GM12874 (cell line): ENCODE measurements at regions not wholly inside any gene's neighbourhood (a gene's known extent, or its start where the extent isn't known, plus 50 kb on each side); places are given as distances from the start of the nearest gene placed in this dataset.

ENCODE experiments used
- CTCF ChIP-seq: IDR thresholded peaks from 2 replicates; pipeline ENCODE4 v1.5.1; 2011; ENCODE audit warnings: low read depth, mild to moderate bottlenecking, control low read depth, low read length, moderate library complexity; ENCODE audit not compliant: insufficient read depth

GRCh38 chr9:80242022-80242421, 670.3 kb downstream of the TLE4 start:
- no peak for TF ChIP-seq CTCF

- TF ChIP-seq CTCF: no peak
These were observed 664.0 kb downstream of the TLE4 start for GRCh38 chr9:80235752-80236151.

DNA sequence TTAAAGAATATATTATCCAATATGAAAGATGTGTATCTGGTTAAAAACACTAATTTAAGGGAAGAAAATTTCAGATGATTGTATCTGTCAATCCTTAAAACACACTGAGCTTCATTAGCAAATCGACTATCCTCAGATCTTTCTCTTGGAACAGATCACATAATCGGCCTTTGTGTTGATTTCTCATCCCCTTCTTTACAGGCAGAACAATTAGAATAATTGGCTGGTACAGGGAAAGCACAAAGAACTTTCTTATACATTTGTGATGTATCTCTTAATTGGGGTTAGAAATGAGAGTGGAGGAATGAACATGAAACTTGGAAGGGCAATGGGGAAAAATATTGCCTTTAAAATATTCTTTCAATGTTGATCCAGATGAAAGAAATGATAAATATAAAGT, 662.1 kb downstream of the TLE4 start:
- no peak for TF ChIP-seq CTCF

DNA sequence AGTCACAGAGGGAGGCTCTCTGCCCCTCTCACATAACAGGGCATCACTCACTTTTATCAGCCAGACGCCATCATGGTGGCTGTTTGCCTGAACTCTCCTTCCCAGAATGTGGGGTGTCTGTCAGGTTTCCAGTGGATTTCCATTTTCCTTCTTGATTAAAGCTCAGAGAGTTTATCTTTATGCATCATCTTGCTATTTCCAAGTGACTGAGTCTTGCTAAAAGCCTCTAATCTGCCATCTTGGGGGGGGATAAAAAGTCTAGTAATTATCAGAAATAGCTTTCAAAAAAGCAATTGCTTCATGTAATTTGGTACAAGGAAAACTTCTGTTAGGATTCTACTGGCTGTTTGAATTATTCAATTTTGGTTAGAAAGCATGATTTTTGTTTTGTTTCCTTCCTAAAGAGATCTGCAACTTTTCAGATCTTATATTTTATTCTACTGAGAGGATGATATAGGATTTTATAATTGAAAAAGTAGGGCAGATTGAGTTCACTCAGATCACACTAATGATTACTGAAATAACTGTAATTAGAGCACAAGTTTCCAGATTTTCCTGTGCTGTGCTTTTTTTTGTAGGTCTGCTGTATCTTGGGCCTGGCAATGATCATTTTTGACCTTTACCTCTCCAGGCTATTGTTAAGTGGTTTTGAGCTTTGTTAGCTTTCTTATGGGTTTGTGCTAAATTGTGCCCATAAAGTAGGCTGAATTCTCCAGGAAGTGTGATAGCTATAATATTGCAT, 661.5 kb downstream of the TLE4 start:
- no peak for TF ChIP-seq CTCF

GRCh38 chr9:80231318-80232236, 659.8 kb downstream of the TLE4 start:
- TF ChIP-seq CTCF: no peak

DNA sequence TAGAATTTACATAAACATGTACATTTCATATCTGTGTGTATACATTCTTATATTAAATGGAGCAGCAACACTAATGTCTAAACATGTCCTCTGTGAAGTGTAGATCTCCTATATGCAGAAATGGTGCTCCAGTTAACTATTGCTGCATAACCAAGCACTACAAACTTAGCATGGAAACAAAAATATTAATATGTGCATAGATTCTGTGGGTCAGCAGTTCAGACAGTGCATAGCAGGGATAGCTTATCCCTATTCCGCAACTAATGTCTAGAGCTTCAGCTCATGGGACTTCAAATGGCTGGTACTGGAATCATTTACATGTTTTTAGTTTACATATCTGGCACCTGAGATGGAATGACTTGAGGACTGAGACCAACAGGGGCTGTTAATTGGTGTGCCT, 652.1 kb downstream of the TLE4 start:
- TF ChIP-seq CTCF: no peak

GRCh38 chr9:80222466-80223169, 650.9 kb downstream of the TLE4 start:
- no peak for TF ChIP-seq CTCF
